ENCODE measurements at regions not wholly inside any gene's neighbourhood (a gene's known extent, or its start where the extent isn't known, plus 50 kb on each side); places are given as distances from the start of the nearest gene placed in this dataset.
"Not testable (repeated sequence)": the region's sequence is repeated elsewhere in the genome, so short reads cannot be mapped to it uniquely, and the experiment has no call there.

DNA sequence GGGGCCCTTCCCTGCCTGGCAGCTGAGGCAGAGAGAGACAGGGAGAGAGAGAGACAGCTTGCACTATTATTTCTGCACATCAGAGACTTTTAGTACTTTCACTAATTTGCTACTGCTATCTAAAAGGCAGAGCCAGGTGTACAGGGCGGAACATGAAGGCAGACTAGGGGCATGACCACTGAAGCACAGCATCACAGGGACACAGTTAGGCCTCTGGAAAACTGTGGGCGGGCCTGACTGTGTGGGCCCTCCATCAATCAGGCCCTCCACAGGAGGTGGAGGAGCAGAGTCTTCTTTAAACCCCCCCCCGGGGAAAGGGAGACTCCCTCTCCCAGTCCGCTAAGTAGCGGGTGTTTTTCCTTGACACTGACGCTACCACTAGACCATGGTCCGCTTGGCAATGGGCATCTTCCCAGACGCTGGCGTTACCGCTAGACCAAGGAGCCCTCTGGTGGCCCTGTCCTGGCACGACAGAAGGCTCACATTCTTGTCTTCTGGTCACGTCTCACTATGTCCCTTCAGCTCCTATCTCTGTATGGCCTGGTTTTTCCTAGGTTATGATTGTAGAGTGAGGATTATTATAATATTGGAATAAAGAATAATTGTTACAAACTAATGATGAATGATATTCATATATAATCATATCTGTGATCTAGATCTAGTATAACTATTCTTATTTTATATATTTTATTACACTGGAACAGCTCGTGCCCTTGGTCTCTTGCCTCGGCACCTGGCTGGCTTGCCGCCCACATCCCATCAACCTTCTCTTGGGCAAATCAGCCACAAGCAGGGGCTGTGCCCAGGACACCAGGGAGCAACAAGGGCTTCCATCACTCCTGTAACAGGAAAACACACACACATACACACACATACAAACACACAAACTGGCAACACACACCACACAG, 60.7 kb upstream of the PPP2R2D start:
- not testable (repeated sequence) for DNase-seq

DNA sequence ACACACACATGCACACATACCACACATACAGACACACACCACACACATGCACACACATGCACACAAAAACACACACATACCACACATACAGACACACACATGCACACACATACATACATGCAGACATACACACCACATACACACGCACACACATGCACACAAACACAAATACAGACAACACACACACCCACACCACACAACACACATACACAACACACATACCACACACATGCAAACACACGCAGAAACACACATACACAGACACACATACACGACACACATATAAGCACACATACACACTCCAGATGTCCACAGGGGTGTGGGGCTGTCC, 60.1 kb upstream of the PPP2R2D start:
- DNase-seq, result no peak

DNA sequence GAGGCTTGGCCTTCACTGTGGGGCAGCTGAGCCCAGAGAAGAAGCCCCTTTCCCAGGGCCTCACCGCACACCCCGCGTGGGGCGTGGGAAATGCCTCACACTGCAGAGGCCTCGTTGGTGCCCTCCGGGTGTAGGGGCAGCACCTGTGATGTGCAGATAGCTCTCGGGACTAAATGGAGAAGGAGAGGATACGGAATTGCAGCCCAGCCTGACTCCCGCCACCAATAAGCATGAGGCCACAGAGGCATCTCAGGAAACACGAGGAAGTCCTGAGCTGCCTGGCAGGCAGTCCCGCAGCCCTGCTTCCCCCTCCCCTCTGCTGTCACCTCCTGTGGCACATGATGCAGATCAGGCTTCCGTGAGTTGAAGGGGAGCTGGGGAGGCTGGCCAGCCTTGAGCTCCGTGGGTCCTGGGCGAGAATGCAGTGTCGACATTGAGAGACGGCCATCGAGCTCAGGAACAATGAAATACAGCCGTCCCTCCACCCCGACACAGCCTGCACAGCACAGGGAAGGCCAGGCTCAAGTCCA, 59.6 kb upstream of the PPP2R2D start:
- DNase-seq, result no peak

DNA sequence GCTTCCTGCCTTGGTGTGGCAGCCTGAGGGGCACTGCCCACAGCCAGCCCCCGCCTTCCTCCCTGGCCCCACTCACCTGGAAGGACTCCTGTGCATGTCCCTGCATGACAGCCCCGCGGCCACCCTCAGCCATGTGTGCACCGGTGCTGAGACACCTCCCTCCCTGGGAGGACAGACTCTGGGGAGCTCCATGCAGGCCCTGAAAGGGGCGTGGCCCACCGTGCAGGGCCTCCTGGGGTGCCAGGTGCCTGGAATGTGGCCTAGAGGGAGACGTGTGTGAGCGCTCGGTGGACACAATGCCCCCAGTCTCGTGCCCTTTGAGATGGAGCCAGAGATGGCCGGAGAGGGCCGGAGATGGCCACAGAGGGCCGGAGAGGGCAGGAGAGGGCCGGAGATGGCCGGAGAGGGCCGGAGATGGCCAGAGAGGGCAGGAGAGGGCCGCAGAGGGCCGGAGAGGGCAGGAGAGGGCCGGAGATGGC, 59.1 kb upstream of the PPP2R2D start:
- DNase-seq, result no peak

DNA sequence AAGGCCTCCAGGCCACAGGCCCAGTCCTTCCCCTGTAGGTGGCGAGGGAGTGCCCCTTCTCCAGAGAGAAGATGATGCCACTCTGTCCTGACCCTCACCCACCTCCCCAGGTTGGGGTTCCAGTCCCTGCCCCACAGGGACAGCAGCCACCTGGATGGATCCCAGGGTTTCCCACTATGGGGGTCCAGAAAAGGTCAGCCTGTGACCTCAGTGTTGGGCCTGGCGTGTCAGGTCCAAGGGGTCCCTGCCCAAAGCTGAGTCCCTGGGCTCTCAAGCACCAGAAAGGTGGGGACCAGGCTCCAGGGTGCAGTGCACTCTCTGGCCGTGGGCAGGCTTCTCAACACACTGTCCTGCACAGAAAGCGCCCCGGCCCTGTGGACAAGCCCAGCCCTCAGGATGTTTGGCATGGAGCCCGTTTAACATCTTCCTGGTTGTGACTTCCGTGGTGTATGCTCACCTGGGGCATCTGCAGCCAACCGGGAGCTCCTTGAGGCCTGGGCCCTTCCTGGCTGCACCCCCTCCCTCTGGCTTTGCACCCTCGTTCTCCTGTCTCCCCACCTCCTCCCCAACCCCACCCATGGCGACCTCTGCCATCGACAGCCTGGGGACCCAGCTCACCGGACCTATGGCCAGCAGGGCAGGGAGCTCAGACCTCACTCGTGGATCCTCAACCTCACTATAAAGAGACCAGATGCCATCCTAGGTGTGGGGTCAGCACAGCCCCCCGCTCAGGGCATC, 58.3 kb upstream of the PPP2R2D start:
- DNase-seq, result no peak

DNA sequence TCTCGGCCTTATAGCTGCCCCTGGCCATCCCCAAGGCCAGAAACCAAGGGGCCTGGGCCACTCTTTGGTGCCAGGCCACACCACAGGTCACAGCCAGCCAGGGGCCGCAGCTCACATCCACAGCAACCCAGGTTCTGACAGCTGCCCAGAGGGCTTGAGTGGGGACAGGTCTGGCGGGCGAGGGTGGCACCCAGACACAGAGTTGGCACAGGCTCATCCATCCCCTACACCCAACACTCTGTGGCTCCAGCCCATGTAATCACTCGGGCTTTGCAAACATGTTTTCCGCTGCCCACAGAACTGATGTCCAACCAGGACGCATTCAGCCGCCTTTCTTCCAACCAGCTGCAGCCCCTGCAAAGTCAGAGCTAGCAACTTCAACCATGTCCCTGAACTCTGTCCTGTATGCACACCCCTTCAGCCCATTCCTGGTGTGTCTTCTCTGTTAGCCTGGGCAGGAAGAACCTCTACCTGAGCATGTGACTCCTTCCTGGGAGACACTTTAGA, 57.7 kb upstream of the PPP2R2D start:
- no peak for DNase-seq

DNA sequence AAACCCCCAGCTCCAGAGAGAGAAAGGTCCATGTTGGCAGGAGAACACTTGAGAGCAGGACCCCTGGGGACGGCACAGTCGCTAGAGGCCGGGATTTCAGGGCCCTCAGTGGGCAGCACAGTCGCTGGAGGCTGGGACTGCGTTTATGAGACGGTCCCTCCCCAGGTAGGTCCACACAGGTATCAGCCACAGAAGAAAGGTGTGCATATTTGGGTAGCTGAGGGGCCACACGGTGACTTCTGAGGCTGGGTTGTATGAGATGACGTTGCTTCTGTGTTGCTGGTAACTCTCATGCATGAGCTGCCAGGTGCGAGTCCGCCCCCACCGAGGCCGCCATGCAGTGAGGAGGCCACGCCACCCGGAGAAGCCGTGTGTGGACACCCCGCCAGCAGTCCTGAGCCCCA, 56.9 kb upstream of the PPP2R2D start:
- DNase-seq, result no peak

DNA sequence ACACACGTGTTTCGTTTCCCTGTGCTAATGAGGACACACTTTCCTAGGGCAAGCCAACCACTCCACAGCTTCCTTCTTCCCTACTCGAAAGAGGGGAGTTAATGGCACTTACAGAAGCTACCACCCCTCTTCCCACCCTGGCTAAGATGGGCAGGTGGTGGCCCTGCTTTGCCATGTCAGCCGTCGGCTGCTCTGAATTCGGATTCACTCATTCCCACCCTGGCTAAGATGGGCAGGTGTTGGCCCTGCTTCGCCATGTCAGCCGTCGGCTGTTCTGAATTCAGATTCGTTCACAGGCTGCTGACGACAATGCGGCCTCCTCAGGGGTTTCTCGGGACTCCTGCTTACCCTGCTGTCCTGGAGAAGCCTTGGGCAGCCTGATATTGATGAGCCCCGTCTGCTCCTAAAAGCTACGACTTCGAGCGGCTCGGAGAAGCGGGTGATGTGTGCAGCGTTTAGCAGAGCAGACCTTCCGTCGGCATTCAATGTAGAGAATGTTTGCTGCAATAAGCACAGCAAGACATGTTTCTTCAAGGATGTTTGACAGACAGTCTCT, 56.2 kb upstream of the PPP2R2D start:
- DNase-seq, result no peak

DNA sequence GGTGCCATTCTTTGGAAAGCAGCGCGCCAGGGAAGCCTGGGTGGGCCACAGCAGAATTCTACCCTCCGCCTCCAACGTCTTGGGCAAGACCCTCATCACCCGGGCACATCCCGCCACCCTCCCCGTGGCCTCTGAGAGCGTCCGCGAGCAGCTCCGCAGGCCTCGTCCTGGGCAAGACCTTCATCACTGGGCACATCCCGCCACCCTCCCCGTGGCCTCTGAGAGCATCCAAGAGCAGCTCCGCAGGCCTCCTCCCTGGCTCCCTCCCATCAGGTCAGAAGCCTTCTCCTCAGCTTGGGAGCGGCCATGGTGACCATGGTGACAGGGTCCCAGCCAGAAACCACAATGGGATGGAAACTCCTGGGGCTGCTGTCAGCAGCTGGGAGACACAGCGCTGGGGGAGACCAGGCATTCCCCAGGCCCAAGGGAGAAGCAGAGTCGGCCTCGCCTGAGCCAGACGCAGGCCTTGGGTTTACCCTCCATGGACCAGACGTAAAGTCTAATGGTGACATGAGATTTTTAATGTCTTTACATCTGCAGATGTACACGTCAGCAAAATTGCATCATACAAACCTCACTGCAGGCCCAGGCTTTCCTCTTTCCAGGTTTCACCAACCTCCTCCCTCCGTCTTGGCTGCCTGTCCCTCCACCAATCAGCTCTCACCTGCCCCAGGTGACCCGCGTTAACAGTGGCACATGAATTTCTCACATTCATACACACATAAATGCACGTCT, 55.1 kb upstream of the PPP2R2D start:
- DNase-seq, result no peak

DNA sequence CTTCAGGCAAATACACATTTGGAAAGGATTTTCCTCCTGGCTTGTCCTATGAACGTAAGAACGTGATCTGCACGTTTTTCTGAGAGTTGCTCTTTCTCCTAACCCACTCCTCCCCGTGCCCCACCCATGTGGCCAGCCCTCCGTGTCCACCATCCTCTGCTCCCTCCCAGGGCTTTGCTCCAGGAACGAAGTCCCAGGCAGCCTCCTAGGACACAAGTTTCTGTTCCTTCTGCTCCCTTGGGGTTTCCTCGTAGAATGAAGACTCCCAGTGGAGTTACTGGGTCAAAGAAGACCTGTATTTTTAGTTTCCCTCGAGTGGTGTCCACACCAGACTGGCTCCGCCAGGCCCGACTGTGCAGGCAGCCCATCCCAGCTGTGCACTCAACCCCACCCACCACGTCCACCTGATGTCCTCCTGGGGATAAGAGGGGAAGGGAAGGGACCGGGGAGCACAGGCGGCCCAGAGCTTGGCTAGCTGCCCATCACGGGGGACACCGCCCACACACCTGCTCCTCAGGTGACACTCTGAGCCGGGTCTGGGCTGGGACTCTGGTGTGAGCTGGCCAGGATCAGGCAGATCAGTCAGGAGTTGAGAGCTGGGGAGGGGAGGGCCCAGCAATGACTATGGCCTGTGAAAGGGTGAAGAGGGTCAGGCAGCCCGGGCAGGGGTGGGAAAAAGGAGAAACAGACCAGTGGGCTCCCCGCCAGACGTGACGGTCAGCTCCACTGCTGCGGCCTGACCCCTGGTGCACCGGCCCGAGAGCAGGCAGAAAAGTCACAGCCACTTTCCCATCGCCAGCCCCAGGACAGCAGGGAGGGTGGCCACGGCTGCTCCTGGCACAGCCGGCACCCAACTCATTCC, 54.3 kb upstream of the PPP2R2D start:
- DNase-seq, result no peak

DNA sequence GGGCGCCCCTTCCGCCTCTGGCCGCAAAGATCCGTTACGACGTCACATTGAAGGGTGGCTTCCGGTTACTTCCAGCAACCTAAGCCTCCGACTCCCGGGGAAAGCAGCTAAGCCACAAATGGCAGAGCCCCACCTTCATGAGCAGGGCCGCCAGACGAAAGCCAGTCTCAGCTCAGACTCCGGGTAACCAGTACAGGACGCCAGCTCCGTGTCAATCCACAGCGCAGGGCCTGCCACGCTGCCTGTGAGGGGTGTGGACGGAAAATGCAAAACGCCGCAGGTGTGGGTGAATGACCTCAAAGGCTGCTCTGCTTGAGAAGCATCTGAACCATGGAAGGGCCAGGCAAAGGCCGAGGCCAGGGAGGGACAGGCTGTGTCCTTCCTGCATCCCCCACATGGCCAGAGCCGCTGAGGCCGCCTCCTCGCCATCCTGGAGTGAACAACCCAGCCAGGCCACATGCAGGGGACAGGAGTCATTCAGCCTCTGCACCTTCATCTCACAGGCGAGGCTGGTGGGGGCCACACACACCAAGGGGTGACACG, 53.5 kb upstream of the PPP2R2D start:
- DNase-seq, result no peak

DNA sequence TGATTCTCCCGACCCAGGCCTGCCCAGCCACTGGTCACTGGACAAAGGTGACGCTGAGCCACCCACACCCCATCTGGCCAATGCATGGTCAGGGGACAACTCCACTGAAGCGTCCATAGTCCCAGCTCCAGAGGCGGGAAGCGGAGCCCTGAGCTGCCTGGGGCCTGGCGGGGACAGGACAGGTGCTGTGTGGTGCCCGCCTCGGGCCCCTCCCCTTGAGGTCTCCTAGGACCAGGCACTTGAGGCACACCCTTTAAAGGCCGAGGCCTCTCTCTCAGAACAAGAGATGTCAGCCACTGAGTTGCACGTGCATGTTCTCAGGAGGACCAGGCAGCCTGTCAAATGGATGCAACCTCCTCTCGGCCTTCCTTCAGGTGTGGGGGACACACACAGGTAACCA, 52.5 kb upstream of the PPP2R2D start:
- DNase-seq, result no peak

DNA sequence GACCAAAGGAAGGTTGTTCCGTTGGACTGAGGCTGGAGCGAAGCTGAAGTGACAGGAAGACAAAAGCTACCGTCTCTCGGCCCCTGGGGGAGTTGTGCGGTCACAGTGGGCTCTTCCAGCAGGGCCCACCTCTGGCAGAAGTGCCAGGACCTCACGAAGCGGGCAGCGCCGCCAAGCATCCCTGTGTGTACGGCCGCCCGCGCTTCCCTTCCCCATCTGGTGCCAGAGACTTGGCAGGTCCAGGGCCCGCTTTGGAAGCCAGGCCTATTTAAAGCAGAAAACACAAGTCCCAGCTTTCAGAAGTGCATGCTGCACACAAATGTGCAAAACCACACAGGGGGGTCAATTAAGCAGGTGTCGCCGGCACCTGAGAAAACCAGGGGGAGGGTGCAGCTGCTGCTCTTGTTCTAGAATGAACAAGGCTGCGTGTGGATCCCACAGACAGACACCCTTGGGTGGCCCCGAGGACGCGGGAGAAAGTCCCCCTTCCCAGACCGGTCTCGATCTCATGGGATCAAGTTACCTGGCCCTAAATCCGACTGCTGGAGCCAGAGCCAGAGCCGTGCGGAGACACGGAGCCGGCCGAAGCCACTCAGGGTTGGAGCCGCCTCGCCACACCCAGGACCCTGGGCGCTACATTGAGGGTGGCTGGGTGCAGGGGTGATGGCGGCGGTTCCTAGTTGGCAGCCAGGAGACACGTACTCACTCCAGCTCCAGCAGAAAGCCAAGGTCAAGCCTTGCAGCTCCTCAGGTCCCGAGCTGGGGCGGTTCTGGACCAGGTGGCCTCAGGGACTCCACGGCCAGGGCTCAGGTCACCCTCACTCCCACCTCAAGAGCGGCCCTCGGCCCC, 51.8 kb upstream of the PPP2R2D start:
- DNase-seq, result no peak

DNA sequence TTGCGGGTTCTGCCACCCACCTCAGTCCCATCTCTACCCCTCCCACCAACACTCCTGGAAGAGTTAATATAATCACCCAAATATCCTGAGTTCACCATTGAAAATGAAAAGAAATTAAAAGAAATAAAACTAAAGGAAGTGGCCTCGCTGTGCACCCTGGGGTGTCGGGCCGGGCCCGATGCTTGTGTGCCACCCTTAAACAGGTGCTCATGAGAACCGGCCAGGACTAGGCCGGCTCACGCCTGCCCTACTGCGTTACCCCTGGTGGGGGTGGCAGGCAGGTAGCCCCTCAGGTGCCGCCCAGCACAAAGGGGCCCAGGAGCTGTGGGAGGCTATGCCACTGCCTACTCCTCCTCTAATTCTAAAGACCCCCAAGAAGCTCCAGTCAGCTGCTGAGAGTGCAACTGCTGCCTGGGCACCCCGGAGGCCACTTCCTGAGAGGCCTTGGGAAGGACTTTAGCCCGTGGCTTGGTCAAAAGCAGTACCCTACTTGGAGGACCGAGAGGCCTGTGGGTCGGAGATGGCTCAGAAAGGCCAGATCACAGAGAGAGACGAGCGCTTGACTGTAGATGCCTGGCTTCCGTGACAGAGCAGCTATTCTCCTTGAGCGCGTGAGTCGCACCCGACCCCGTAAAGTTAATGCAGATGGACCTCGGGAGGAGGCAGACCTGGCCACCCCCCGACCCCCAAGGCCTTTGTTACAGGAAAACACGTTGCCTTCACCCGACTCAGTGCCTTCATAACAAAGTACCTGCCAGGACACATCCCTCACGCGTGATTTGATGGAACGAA, 51.0 kb upstream of the PPP2R2D start:
- no peak for DNase-seq

DNA sequence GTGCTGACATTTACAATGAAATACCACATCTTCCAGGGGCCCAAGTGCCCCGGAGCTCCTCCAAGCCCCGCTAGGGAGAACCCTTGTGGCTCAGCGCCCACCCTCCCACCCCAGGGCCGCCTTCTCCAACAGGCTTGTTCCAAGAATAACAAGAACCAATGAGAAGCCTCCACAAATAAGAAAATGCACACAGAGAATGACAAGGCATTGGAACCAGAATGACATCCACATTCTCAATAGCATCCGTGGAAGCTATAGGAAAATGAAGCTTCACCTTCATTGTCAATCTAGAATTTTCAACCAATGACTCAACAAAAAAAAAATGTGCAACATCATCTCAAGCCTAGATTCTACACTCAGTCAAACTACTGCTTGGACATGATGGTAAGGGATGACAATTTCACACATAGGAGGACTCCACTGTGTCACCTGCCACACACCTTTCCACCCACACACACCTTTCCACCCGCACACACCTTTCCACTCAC, 50.4 kb upstream of the PPP2R2D start:
- no peak for DNase-seq
